Mesendoderm (in vitro differentiated cells): ENCODE measurements at regions not wholly inside any gene's neighbourhood (a gene's known extent, or its start where the extent isn't known, plus 50 kb on each side); places are given as distances from the start of the nearest gene placed in this dataset.

Experiments used
- DNase-seq: peaks from one replicate; pipeline ENCODE4 v3.0.0; 2013
- H2AK5ac ChIP-seq: 2 replicates; pipeline ENCODE4 v1.6.1; 2013; ENCODE audit warnings: low read length, inconsistent platforms
- H2BK120ac ChIP-seq: 2 replicates; pipeline ENCODE4 v1.6.1; 2013; ENCODE audit warnings: low read depth, mild to moderate bottlenecking, low read length, moderate library complexity, mixed read lengths
- H2BK15ac ChIP-seq: replicated peaks from 2 replicates; pipeline ENCODE4 v1.6.1; 2013; ENCODE audit warnings: low read depth, mild to moderate bottlenecking, moderate library complexity
- H2BK5ac ChIP-seq: 2 replicates; pipeline ENCODE4 v1.6.1; 2013; ENCODE audit warnings: low read length, inconsistent platforms
- H3K18ac ChIP-seq: 2 replicates; pipeline ENCODE4 v1.6.1; 2013; ENCODE audit warnings: mild to moderate bottlenecking, low read length, mixed read lengths
- H3K23ac ChIP-seq: one replicate; pipeline ENCODE4 v1.6.1; 2013; ENCODE audit warnings: low read length
- H3K27ac ChIP-seq: 2 replicates; pipeline ENCODE4 v1.5.1; 2013; ENCODE audit warnings: low read depth, mild to moderate bottlenecking, inconsistent platforms, low read length, moderate library complexity
- H3K27me3 ChIP-seq: 2 replicates; pipeline ENCODE4 v1.6.1; 2013; ENCODE audit warnings: low read length, control low read depth, mild to moderate bottlenecking, inconsistent platforms; ENCODE audit not compliant: insufficient read depth, poor library complexity
- H3K36me3 ChIP-seq: 2 replicates; pipeline ENCODE4 v1.6.1; 2013; ENCODE audit warnings: low read length, inconsistent platforms; ENCODE audit not compliant: control insufficient read depth, insufficient read depth
- H3K4ac ChIP-seq: one replicate; pipeline ENCODE4 v1.6.1; 2013; ENCODE audit warnings: low read depth, mild to moderate bottlenecking, low read length, moderate library complexity
- H3K4me1 ChIP-seq: 2 replicates; pipeline ENCODE4 v1.6.1; 2013; ENCODE audit warnings: low read depth, low read length, inconsistent platforms; ENCODE audit not compliant: control insufficient read depth
- H3K4me2 ChIP-seq: 2 replicates; pipeline ENCODE4 v1.6.1; 2013; ENCODE audit warnings: low read length
- H3K4me3 ChIP-seq: 2 replicates; pipeline ENCODE4 v1.5.1; 2013; ENCODE audit warnings: mild to moderate bottlenecking, low read length
- H3K56ac ChIP-seq: one replicate; pipeline ENCODE4 v1.6.1; 2013; ENCODE audit warnings: low read length
- H3K79me1 ChIP-seq: 2 replicates; pipeline ENCODE4 v1.6.1; 2013; ENCODE audit warnings: low read length, inconsistent platforms
- H3K79me2 ChIP-seq: 2 replicates; pipeline ENCODE4 v1.6.1; 2013; ENCODE audit warnings: mild to moderate bottlenecking, low read length; ENCODE audit not compliant: control insufficient read depth, insufficient read depth
- H3K9ac ChIP-seq: 2 replicates; pipeline ENCODE4 v1.6.1; 2013; ENCODE audit warnings: low read length, inconsistent platforms
- H4K5ac ChIP-seq: one replicate; pipeline ENCODE4 v1.6.1; 2013; ENCODE audit warnings: low read length
- H4K8ac ChIP-seq: one replicate; pipeline ENCODE4 v1.6.1; 2013; ENCODE audit warnings: low read depth, mild to moderate bottlenecking, control low read depth, low read length, moderate library complexity
- WGBS: extraction: QIAGEN DNeasy Blood & Tissue Kit; methylation state at CpG from one replicate; pipeline ENCODE4 v1.1.7; 2013; ENCODE audit warnings: low lambda C conversion rate, missing lambda C conversion rate; ENCODE audit not compliant: insufficient coverage; ENCODE audit errors: extremely low coverage; 5-methylcytosine and 5-hydroxymethylcytosine counted together

- Histone ChIP-seq H3K9ac (no peak overlapping the region), H3K23ac (no peak overlapping the region), H2BK15ac (no peak overlapping the region), H2AK5ac (no peak overlapping the region), H3K36me3 (no peaks in the 10 kb centered on the region), H4K8ac (no peak overlapping the region), H3K27ac (no peak overlapping the region), H3K79me2 (no peaks in the 10 kb centered on the region), H2BK120ac (no peak overlapping the region), H3K4ac (no peak overlapping the region), H4K5ac (no peak overlapping the region), H3K4me1 (no peaks in the 10 kb centered on the region), H3K4me3 (no peak overlapping the region), H2BK5ac (no peak overlapping the region), H3K56ac (no peak overlapping the region), H3K79me1 (no peaks in the 10 kb centered on the region), H3K4me2 (no peak overlapping the region), H3K27me3 (no peaks in the 10 kb centered on the region), H3K18ac (no peak overlapping the region)
- no peak for DNase-seq
- WGBS, result no CpG with 5 or more reads among the region's 1 CpG
Measured at GRCh38 chr13:76741624-76742023, 144.6 kb downstream of the KCTD12 start.

DNA sequence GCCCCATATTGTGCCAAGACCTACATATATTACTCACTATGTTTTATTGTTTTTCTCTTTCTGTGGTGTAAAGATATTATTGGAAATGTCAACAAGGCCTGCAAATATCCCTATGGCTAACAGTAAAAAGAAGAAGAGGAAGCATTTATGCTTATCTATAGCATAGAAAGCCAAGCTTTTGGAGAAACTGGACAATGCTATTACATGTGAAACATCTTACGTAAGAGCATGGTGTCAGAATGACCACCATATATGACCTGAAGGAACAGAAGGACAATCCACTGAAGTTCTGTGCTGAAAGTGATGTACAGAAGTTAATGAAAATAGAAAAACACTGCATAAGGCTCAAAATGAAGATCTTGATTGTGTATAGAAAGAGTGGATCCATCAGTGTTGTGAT, 145.2 kb downstream of the KCTD12 start:
- Histone ChIP-seq H3K23ac (no peak overlapping the region), H3K4me2 (no peak overlapping the region), H4K5ac (no peak overlapping the region), H3K56ac (no peak overlapping the region), H3K36me3 (no peaks in the 10 kb centered on the region), H3K79me2 (no peaks in the 10 kb centered on the region), H4K8ac (no peak overlapping the region), H3K18ac (no peak overlapping the region), H2BK15ac (no peak overlapping the region), H3K27me3 (no peaks in the 10 kb centered on the region), H3K9ac (no peak overlapping the region), H3K4me1 (no peaks in the 10 kb centered on the region), H3K79me1 (no peaks in the 10 kb centered on the region), H3K27ac (no peak overlapping the region), H3K4me3 (no peak overlapping the region), H2BK120ac (no peak overlapping the region), H2BK5ac (no peak overlapping the region), H2AK5ac (no peak overlapping the region), H3K4ac (no peak overlapping the region)
- WGBS, result no CpG with 5 or more reads among the region's 1 CpG
- no peak for DNase-seq

GRCh38 chr13:76738616-76739015, 147.6 kb downstream of the KCTD12 start:
- no peak overlapping the region for H3K23ac ChIP-seq
- H3K4me1 ChIP-seq, result no peaks in the 10 kb centered on the region
- no peak overlapping the region for H2BK120ac ChIP-seq
- H3K4me2 ChIP-seq, result no peak overlapping the region
- no peak overlapping the region for H4K8ac ChIP-seq
- no peak overlapping the region for H3K4me3 ChIP-seq
- H3K79me2 ChIP-seq, result no peaks in the 10 kb centered on the region
- H3K56ac ChIP-seq, result no peak overlapping the region
- H4K5ac ChIP-seq, result no peak overlapping the region
- H3K27ac ChIP-seq, result no peak overlapping the region
- H2BK15ac ChIP-seq, result no peak overlapping the region
- DNase-seq, result no peak
- no peak overlapping the region for H3K18ac ChIP-seq
- no peaks in the 10 kb centered on the region for H3K27me3 ChIP-seq
- H3K79me1 ChIP-seq, result no peaks in the 10 kb centered on the region
- H2AK5ac ChIP-seq, result no peak overlapping the region
- no peak overlapping the region for H3K4ac ChIP-seq
- no CpG with 5 or more reads among the region's 3 CpGs for WGBS
- H3K9ac ChIP-seq, result no peak overlapping the region
- H2BK5ac ChIP-seq, result no peak overlapping the region
- H3K36me3 ChIP-seq, result no peaks in the 10 kb centered on the region

- Histone ChIP-seq H3K23ac (no peak overlapping the region), H3K56ac (no peak overlapping the region), H3K79me1 (no peaks in the 10 kb centered on the region), H2BK5ac (no peak overlapping the region), H3K79me2 (no peaks in the 10 kb centered on the region), H3K27ac (no peak overlapping the region), H3K4ac (no peak overlapping the region), H2BK15ac (no peak overlapping the region), H4K8ac (no peak overlapping the region), H4K5ac (no peak overlapping the region), H2AK5ac (no peak overlapping the region), H3K36me3 (no peaks in the 10 kb centered on the region), H3K9ac (no peak overlapping the region), H3K27me3 (no peaks in the 10 kb centered on the region), H3K4me3 (no peak overlapping the region), H3K18ac (no peak overlapping the region), H2BK120ac (no peak overlapping the region), H3K4me1 (no peaks in the 10 kb centered on the region), H3K4me2 (no peak overlapping the region)
- WGBS, result no CpG with 5 or more reads among the region's 3 CpGs
- no peak for DNase-seq
Measured at GRCh38 chr13:76737526-76737925, 148.7 kb downstream of the KCTD12 start.

DNA sequence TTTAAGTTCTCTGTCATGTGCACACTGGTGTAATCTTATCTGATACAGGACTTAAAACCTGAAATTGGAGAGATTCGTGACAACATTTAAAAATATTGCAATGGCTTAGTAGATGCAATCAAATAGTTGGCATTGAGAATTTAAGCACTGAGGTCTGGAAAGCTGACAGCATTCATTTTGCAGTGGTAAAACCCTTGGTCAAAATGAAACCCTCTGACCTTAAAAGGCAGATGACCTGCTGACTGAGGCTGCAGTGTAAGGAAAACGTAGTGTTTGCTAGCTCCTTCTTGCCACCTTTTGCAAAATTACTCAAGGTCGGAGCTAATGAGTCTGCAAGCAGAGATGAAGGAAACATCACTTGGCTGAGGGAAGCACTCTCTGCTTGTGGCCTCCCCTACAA, 150.6 kb downstream of the KCTD12 start:
- H3K27ac ChIP-seq, result no peak overlapping the region
- WGBS, result no CpG with 5 or more reads among the region's 3 CpGs
- no peaks in the 10 kb centered on the region for H3K36me3 ChIP-seq
- no peak for DNase-seq
- no peaks in the 10 kb centered on the region for H3K79me1 ChIP-seq
- no peak overlapping the region for H2AK5ac ChIP-seq
- no peak overlapping the region for H2BK5ac ChIP-seq
- H3K4me3 ChIP-seq, result no peak overlapping the region
- H3K56ac ChIP-seq, result no peak overlapping the region
- H4K8ac ChIP-seq, result no peak overlapping the region
- no peak overlapping the region for H2BK15ac ChIP-seq
- no peaks in the 10 kb centered on the region for H3K4me1 ChIP-seq
- no peak overlapping the region for H3K9ac ChIP-seq
- H3K4me2 ChIP-seq, result no peak overlapping the region
- H3K79me2 ChIP-seq, result no peaks in the 10 kb centered on the region
- H4K5ac ChIP-seq, result no peak overlapping the region
- no peak overlapping the region for H2BK120ac ChIP-seq
- H3K4ac ChIP-seq, result no peak overlapping the region
- no peak overlapping the region for H3K23ac ChIP-seq
- no peaks in the 10 kb centered on the region for H3K27me3 ChIP-seq
- no peak overlapping the region for H3K18ac ChIP-seq

DNA sequence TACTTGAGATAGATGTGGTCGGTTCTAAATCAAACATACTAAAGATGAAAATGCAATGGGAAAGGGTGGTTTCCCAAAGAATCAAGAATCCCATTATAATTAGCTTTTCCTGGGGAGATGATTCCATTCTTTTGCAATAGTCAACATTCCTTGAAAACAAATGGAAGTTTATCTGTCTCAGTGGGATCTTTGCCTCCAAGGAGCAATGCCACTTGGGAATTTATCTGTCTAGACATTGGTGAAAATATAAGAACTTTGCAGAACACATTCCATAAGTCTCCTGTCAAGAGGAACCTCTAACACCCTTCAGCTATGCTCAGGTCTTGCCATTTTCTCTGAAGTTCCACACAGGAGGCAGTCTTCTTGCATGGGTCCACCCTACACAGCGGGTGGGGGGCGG, 152.5 kb downstream of the KCTD12 start:
- Histone ChIP-seq H4K5ac (no peak overlapping the region), H3K27me3 (no peaks in the 10 kb centered on the region), H4K8ac (no peak overlapping the region), H3K4me3 (no peak overlapping the region), H2BK5ac (no peak overlapping the region), H3K4me2 (no peak overlapping the region), H3K18ac (no peak overlapping the region), H2AK5ac (no peak overlapping the region), H3K4me1 (no peaks in the 10 kb centered on the region), H3K23ac (no peak overlapping the region), H3K79me1 (no peaks in the 10 kb centered on the region), H3K79me2 (no peaks in the 10 kb centered on the region), H2BK15ac (no peak overlapping the region), H3K9ac (no peak overlapping the region), H3K36me3 (no peaks in the 10 kb centered on the region), H2BK120ac (no peak overlapping the region), H3K56ac (no peak overlapping the region), H3K27ac (no peak overlapping the region), H3K4ac (no peak overlapping the region)
- DNase-seq, result no peak
- WGBS, result no CpG with 5 or more reads among the region's 3 CpGs
